ENCODE measurements at regions not wholly inside any gene's neighbourhood (a gene's known extent, or its start where the extent isn't known, plus 50 kb on each side); places are given as distances from the start of the nearest gene placed in this dataset.

DNA sequence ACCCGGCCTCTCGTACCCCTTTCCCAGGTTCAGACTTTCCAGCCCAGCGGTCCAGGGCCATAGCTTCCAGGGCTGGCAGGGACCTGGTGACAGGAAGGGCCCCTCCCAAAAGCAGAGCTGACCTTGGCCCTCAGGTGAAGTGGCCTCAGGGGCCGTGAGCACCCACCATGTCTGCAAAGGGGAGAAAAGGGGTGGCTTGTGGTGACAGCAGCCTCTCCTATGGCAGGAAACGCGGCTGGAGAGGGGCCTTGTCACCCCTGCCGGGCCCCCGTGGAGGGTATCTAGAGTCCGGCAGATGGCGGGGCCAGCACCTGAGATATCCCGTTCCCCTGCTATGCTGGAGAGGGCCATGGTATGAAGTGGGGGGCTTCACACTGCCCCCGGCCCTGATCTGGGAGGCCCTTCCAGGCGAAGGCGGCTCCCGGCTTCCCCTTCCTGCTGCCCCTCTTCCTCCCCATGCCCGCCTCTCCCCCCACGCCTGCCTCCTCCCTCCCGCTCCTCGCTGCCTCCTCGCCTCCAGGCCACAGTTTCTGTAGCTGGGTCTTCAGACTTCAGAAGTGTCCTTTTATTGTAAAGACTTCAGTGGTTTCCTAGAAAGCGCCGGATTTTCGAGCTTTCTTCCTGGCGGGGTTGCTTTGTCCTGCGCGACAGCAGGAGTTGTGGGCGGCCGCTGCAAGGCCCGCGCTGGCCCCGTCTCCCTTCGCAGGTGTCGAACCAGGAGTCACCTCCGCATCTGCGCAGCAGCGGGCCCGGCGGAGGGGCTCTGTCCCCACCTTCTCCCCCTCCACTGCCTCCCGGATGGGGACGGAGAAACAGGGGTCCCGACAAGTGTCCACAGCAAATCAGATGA is 240.5 kb upstream of the MYT1L start:
- TF ChIP-seq, protein P1, sequence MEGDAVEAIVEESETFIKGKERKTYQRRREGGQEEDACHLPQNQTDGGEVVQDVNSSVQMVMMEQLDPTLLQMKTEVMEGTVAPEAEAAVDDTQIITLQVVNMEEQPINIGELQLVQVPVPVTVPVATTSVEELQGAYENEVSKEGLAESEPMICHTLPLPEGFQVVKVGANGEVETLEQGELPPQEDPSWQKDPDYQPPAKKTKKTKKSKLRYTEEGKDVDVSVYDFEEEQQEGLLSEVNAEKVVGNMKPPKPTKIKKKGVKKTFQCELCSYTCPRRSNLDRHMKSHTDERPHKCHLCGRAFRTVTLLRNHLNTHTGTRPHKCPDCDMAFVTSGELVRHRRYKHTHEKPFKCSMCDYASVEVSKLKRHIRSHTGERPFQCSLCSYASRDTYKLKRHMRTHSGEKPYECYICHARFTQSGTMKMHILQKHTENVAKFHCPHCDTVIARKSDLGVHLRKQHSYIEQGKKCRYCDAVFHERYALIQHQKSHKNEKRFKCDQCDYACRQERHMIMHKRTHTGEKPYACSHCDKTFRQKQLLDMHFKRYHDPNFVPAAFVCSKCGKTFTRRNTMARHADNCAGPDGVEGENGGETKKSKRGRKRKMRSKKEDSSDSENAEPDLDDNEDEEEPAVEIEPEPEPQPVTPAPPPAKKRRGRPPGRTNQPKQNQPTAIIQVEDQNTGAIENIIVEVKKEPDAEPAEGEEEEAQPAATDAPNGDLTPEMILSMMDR (IDR thresholded peaks at IDR 0.05) = no peak
- TF ChIP-seq POLR2A (IDR thresholded peaks at IDR 0.05) = no peak
